Adrenal gland (tissue), 9 donors: ENCODE measurements at regions not wholly inside any gene's neighbourhood (a gene's known extent, or its start where the extent isn't known, plus 50 kb on each side); places are given as distances from the start of the nearest gene placed in this dataset.

Experiments used
- DNase-seq, 7 donors: peaks; one replicate each; pipeline ENCODE4 v3.0.0-alpha.2; 2019 to 2020
- H3K27ac ChIP-seq, 5 donors: fragments of 200-600 bp; sonication (generic) in 4 of 5; 1 replicate in 3 of 5; 2 replicates in 2 of 5; pipeline versions ENCODE4 v1.5.1 to v1.8.0; 2016 to 2020; ENCODE audit warnings: mild to moderate bottlenecking in 1 of 5
- H3K27me3 ChIP-seq: fragments of 200-600 bp; 2 replicates; pipeline ENCODE4 v1.8.0; 2021
- H3K36me3 ChIP-seq, 2 donors: fragments of 200-600 bp; replicated peaks in 1 of 2; 1 replicate in 1 of 2; 2 replicates in 1 of 2; pipeline versions ENCODE4 v1.5.1 to v1.8.0; 2018 to 2022
- H3K4me1 ChIP-seq, 2 donors: fragments of 200-600 bp; replicated peaks in 1 of 2; 1 replicate in 1 of 2; 2 replicates in 1 of 2; pipeline versions ENCODE4 v1.5.1 to v1.8.0; 2018 to 2021
- H3K4me3 ChIP-seq, 4 donors: fragments of 200-600 bp; sonication (generic) in 3 of 4; one replicate each; pipeline ENCODE4 v1.5.1; 2016 to 2018
- H3K9me3 ChIP-seq, 3 donors: fragments of 200-600 bp; sonication (generic) in 1 of 3; replicated peaks in 1 of 3; 1 replicate in 2 of 3; 2 replicates in 1 of 3; pipeline versions ENCODE4 v1.5.1 to v1.8.0; 2016 to 2021
- CTCF ChIP-seq, 6 experiments: fragments of 450-650 bp in 4 of 6; fragments of 200-600 bp in 2 of 6; sonication (generic) in 1 of 6; IDR thresholded peaks; 1 replicate in 5 of 6; 2 replicates in 1 of 6; pipeline versions ENCODE4 v1.5.1 to v1.8.0; 2016 to 2021; ENCODE audit warnings: antibody characterized with exemption in 6 of 6, mild to moderate bottlenecking in 2 of 6, moderate library complexity in 1 of 6
- POLR2A ChIP-seq, 2 donors: fragments of 450-650 bp; IDR thresholded peaks; one replicate each; pipeline ENCODE4 v1.6.1; 2017; ENCODE audit warnings: antibody characterized with exemption in 2 of 2, mild to moderate bottlenecking in 2 of 2, moderate library complexity in 1 of 2
- WGBS, 4 donors: extraction: QIAGEN DNeasy Blood & Tissue Kit in 2 of 4; methylation state at CpG; one replicate each; pipeline versions ENCODE4 v1.1.5 to v1.1.7; 2013 to 2017; 5-methylcytosine and 5-hydroxymethylcytosine counted together
- intact Hi-C, 2 donors: fragments of 100-400 bp; cut with DNase I; formaldehyde crosslinking; loops; one replicate each; pipeline versions ENCODE4 v1.14.1 to v1.15.0; 2022 to 2023
- donor health status: healthy with polysubstance abuse.
- donor health status: Bipolar disorder and iron deficiency.
- donor health status: DM: yes; HTN: yes; CAD: no.
- donor health status: DM: no; HTN: no; CAD: no.
- donor health status: DM: no; HTN: no; CAD: no.

DNA sequence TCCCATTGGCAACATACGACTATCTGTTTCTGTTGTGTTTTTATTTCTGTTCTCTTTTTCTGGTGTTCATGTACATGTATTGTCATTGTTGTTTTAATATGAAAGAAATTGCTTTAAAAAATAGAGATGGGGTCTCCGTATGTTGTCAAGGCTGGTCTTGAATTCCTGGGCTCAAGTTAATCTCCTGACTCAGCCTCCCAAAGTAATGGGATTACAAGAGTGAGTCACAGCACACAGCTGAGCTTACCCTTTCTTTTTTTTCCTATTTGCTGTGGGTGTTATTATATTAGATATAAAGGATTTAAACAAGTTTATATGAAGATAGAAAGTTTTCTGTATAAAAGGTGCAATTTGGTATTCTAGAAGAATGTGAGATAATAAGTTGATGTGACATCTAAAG, 554.6 kb downstream of the DSC3 start:
- Histone ChIP-seq H3K27me3 (no peaks in the 10 kb centered on the region), H3K4me1 (no peaks in the 10 kb centered on the region), H3K4me3 (no peak overlapping the region), H3K9me3 (no peaks in the 10 kb centered on the region), H3K36me3 (no peaks in the 10 kb centered on the region), H3K27ac (no peak overlapping the region)
- TF ChIP-seq POLR2A (IDR thresholded peaks at IDR 0.05) (no peak), CTCF (IDR thresholded peaks at IDR 0.05) (no peak)
- 69 to 80% (median 74%) methylated on average over 2 of the region's 2 CpGs for WGBS, 4 donors
- DNase-seq: no peak
- intact Hi-C loops: no loop called here

GRCh38 chr18:30486856-30487255, 555.7 kb downstream of the DSC3 start:
- no peaks in the 10 kb centered on the region for H3K4me1 ChIP-seq
- no peak overlapping the region for H3K27ac ChIP-seq
- 37 to 38% (median 37%) methylated on average over 1 of the region's 1 CpG for WGBS, 4 donors
- TF ChIP-seq CTCF (IDR thresholded peaks at IDR 0.05) (no peak), POLR2A (IDR thresholded peaks at IDR 0.05) (no peak)
- DNase-seq: no peak
- H3K4me3 ChIP-seq: no peak overlapping the region
- intact Hi-C loops: no loop called here
- no peaks in the 10 kb centered on the region for H3K9me3 ChIP-seq
- H3K36me3 ChIP-seq: no peaks in the 10 kb centered on the region
- H3K27me3 ChIP-seq: no peaks in the 10 kb centered on the region

DNA sequence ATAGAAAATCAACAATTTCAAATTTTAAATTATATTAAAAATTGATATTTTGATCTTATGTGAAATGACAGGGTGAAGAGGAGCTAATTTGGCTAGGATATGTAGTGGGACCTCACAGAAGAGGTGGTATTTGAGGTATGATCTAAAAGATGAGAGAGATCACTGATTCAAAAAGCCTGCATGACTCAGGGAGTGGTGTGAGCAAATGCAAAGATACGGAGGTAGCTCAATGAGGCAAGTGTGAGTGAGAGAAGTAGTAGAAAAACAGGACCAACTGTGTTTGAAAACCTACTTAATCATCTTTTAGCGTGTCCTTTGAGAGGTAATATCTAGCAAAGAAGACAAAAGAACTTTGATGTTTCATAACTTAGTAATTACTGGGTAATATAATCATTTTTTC, 557.5 kb downstream of the DSC3 start:
- H3K4me3 ChIP-seq: no peak overlapping the region
- 59 to 73% (median 67%) methylated on average over 2 of the region's 2 CpGs for WGBS, 4 donors
- no peaks in the 10 kb centered on the region for H3K27me3 ChIP-seq
- no peak for DNase-seq
- TF ChIP-seq CTCF (IDR thresholded peaks at IDR 0.05) (no peak), POLR2A (IDR thresholded peaks at IDR 0.05) (no peak)
- no peak overlapping the region for H3K27ac ChIP-seq
- H3K36me3 ChIP-seq: no peaks in the 10 kb centered on the region
- H3K4me1 ChIP-seq: no peaks in the 10 kb centered on the region
- H3K9me3 ChIP-seq: no peaks in the 10 kb centered on the region
- intact Hi-C loops: no loop called here

DNA sequence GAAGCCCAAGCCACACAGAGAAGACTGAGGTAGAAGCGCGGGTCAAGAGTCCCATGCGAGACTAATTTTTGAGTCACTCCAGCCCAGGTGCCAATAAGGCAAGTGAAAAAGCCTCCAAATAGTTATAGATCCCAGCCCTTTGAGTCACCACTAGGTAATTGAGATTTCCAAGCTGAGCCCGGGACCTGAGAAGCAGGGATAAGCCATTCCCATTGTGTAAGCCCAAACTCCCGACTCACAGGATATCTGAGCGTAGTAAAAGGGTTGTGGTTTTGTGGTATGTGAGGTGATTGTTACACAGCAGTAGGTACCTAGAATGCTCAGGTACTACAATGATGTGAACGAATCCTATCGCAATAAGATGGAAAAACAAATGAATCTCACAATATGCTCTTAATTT, 560.7 kb downstream of the DSC3 start:
- 76 to 86% (median 80%) methylated on average over 8 of the region's 8 CpGs for WGBS, 4 donors
- no peak overlapping the region for H3K4me3 ChIP-seq
- no peaks in the 10 kb centered on the region for H3K36me3 ChIP-seq
- intact Hi-C loops: no loop called here
- H3K27ac ChIP-seq: no peak overlapping the region
- H3K9me3 ChIP-seq: no peaks in the 10 kb centered on the region
- DNase-seq: no peak
- no peak for TF ChIP-seq CTCF (IDR thresholded peaks at IDR 0.05)
- no peak for TF ChIP-seq POLR2A (IDR thresholded peaks at IDR 0.05)
- no peaks in the 10 kb centered on the region for H3K27me3 ChIP-seq
- H3K4me1 ChIP-seq: no peaks in the 10 kb centered on the region
